ENCODE measurements at regions not wholly inside any gene's neighbourhood (a gene's known extent, or its start where the extent isn't known, plus 50 kb on each side); places are given as distances from the start of the nearest gene placed in this dataset.

DNA sequence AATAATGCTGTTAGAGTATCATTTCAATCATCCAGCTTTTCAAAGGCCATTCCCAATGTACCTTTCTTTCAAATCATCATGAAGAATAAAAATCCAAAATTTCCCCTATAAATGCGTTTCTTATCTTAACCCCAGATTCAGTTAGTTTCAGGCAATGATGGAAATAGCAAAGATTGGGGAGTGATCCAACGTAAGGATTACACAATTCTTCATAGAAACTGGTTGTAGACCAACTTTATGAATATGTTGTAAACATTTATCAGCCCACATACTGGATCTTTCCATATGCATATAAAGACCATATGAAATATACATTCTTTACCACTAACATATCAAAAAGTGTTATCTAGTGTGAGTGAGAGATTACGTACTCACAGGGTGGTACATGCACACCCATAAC, 92.7 kb downstream of the ZC3H11B start:
- no peak for DNase-seq

- DNase-seq = no peak
Measured at GRCh38 chr1:219518907-219519248, 94.0 kb downstream of the ZC3H11B start.

GRCh38 chr1:219518168-219518906, 94.6 kb downstream of the ZC3H11B start:
- no peak for DNase-seq

- DNase-seq = no peak
Measured at GRCh38 chr1:219517031-219517430, 95.9 kb downstream of the ZC3H11B start.

DNA sequence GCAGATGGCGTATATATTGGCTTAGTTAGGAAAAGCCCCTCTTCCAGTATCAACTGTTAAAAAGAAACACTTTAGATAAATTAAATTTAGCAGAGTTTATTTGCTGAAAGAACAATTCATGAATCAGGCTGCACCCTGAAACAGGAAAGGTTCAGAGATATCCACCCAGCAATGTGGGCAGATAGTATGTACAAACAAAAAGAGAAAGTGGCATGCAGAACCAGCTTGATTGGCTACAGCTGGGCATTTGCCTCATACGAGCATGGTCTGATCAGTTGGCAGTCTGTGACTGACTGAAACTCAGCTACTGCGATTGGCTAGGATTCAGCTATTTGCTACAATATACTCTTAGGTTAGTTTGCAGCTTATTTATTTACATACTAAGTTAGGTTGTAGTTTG, 98.2 kb downstream of the ZC3H11B start:
- DNase-seq = no peak

GRCh38 chr1:219507437-219507836, 105.5 kb downstream of the ZC3H11B start:
- no peak for DNase-seq

- DNase-seq = no peak
Measured at GRCh38 chr1:219506936-219507335, 106.0 kb downstream of the ZC3H11B start.

GRCh38 chr1:219506473-219506899, 106.4 kb downstream of the ZC3H11B start:
- no peak for DNase-seq

GRCh38 chr1:219505886-219506285, 107.0 kb downstream of the ZC3H11B start:
- no peak for DNase-seq

GRCh38 chr1:219503604-219504003, 109.3 kb downstream of the ZC3H11B start:
- no peak for DNase-seq

DNA sequence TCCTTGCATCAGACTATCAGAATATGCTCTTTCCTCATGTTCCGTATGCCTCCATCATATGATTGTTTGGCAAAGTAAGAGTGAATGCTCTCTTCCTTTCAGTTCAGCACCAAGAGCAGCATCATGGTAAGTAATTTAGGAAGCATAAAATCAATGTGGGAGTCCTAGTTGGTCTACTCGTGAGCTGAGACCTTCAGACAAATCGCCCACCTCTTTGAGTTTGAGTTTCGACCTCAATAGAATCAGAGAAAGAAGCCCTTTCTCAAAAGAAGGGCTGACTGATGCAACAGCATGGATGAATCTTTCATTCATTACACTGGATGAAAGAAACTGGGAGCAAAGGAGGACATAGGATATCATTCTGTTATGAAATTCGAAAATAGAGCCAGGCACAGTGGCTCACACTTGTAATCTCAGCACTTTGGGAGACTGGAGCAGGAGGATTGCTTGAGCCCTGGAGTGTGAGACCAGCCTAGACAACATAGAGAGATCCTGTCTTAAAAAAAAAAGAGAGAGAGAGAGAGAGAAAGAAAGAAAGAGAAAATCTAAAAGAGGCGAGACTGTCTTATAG, 112.5 kb downstream of the ZC3H11B start:
- no peak for DNase-seq

GRCh38 chr1:219498666-219499065, 114.2 kb downstream of the ZC3H11B start:
- DNase-seq = no peak

DNA sequence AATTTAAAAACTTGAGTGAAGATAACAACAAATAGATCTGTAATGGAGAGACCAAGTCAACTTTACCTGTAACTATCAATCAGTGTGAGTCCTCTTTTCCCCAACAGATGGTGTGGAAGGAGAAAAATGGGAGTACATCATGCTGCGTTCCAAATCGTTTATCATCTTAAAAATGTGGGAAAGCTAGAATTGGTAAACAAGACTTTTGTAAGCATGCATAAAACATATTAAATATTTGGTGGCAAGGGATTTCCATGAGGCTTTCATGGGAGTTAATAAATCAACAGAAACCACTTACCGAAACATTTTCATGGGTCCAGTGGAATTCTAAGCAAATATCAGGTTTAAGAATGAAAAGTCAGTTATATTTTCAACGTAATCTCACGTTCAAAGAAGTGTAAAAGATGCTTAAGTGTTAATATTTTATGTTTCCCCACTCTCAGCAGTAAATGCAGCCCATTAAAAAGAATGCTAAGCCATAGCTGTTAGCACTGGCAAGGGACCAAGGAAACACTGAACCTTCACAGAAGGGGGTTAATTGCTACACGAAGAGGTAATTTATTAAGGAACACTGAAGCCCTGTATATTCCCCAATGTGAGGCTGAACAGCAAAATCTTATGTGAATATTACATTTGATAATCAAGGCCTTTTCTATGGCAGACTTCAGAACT, 117.0 kb downstream of the ZC3H11B start:
- no peak for DNase-seq

- no peak for DNase-seq
Measured at GRCh38 chr1:219492717-219493116, 120.2 kb downstream of the ZC3H11B start.

DNA sequence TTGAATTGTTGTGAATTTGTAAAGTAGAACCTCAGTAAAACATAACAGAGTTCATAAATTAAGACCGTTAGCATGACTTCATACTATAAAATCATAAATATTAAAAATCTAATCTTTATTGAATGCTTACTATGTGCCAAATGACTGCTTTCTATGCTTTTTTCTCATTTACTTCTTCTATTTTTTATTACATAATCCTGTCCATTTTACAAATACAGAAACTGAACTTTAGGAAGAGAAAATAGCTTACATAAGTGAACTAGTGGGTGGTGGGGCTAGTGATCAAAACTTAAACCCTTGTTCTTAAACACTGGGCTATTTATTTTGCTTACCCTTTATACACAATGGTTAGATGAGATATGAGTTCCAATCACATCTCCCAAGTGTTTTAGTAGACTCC, 122.3 kb downstream of the ZC3H11B start:
- DNase-seq = no peak

DNA sequence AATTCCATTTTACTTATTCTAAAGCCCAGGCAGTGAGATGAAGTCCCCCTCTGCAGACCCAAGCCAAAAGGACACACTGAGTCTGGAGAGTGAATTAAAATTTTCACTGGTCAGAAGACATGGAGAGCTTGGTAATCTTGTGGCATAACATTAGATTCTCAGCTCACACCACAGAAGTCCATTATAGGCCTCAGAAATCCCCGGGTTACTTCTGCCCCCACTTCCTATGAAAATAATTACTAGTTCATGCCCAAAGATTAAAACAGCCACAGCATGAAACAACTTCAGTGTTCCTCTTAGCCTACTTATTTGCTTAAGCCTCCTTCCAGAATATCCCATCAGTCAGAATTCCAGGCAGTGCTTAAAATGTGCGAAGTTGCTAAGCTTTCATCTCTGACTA, 123.3 kb downstream of the ZC3H11B start:
- DNase-seq = no peak

DNA sequence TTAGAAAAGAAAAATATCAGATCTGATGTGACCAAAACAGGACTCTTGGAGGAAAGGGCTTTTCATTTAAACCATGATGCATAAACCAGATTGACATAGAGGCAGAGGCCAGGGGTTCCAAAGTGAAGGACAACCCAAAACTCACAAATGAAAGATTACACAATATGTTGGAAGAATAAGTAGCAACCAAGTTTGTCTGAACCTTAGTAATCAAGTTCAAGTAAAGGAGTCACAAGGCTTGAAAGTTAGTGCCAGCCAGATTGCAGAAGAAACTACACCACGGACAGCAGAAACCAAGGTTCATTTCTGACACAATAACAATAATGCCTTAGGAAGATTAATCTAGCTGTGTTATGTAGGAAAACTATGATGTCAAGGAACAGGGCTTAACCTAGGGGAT, 124.6 kb downstream of the ZC3H11B start:
- no peak for DNase-seq

- no peak for DNase-seq
Measured at GRCh38 chr1:219483530-219483929, 129.4 kb downstream of the ZC3H11B start.

DNA sequence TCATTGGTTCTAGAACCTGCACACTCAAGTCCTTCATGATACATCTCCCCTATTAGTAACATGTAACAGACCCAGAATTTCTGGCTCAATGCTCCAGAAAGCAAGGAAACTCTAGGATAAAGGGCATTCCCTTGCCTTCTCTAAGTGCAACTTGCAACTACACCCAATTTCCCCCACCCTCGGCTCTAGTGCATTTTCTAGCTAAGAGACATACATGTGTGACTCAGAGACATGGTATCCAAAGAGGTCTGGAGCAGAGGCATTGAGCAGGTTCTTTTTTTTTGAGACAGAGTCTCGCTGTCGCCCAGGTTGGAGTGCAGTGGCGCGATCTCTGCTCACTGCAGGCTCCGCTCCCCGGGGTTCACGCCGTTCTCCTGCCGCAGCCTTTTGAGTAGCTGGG, 132.9 kb downstream of the ZC3H11B start:
- no peak for DNase-seq

DNA sequence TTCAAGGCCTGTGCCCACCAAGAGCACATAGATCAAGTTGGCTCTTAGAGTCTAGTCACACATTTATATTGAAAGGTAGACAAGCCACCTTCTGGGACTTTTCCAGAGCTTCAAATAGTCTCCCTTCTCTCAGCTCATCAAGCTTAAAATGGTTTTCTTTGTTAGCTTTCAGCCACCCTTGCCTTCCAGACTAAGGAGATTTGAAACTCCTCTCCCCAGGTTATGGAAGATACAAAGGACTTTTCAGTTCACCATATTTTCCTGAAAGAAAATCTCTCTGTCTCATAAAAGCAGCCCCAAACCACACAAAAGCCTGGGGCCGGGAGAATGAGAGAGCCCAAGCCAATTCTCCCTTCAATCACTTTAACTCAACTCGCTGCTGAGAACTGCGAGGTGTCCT, 134.1 kb downstream of the ZC3H11B start:
- no peak for DNase-seq

DNA sequence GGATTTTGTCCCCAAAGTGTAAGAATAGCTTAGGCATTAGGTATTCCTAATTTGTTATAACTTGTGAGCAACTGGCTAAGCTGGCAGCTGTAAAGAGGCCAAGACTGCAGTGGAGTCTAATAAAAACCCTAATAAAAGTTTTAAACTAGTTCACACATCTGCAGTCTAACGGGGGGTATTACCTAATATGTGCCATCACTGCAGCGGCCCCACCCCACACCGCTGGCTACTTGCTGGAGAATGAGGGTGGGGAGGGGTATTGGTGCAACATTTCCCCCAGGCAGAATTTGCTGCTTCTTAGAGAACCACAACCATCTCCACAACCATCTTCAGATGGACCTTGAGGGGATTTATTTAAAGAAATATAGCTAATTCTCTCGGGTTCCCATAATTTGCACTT, 135.0 kb downstream of the ZC3H11B start:
- DNase-seq = no peak

DNA sequence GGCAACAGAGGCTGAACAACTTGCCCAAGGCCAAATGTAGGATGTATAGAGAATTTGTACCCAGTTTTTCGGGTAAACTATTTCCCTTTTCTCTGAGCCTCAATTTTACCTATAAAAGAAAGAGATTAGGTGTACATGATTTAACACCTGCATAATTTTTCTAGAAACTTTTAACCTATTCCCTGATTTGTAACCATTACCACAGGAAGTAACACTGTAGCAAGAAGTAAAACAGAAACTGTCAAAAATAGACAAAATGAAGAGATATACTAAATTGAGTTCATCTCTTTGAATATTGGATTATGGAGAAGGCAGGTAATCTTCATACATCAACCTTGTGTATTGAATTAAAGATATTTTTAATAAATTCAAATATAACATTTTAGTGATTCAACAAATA, 136.2 kb downstream of the ZC3H11B start:
- no peak for DNase-seq

DNA sequence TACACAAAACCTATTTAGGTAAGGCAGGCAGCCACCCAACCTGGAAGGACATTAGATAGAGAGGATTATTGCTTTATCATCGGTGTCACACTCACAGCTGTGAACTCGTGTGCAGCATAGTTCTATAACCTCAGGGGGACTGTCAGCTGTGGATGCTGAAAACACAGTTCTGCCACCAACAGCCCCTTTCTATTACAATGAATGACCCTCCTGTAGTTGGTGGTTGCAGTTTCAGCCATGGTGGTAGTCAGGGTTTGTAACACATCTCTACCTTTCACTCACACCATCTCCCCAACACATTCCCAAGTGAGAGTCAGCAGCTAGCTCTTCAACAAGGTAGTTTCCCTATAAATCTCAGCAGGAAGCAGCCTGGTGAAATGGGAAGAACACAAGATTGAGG, 136.8 kb downstream of the ZC3H11B start:
- no peak for DNase-seq

GRCh38 chr1:219472596-219472995, 140.3 kb downstream of the ZC3H11B start:
- DNase-seq = no peak

GRCh38 chr1:219467524-219467923, 145.4 kb downstream of the ZC3H11B start:
- no peak for DNase-seq
